Lower leg skin (tissue), 4 donors: ENCODE measurements at regions not wholly inside any gene's neighbourhood (a gene's known extent, or its start where the extent isn't known, plus 50 kb on each side); places are given as distances from the start of the nearest gene placed in this dataset.

Source experiments
- DNase-seq, 2 donors: peaks; one replicate each; pipeline ENCODE4 v3.0.0-alpha.2; 2019; ENCODE audit warnings: low spot score in 2 of 2
- H3K4me3 ChIP-seq: fragments of 200-600 bp; sonication (generic); 2 replicates; pipeline ENCODE4 v1.5.1; 2017; ENCODE audit warnings: mild to moderate bottlenecking, low read depth; ENCODE audit not compliant: poor library complexity, severe bottlenecking
- CTCF ChIP-seq, 3 donors: fragments of 450-650 bp; IDR thresholded peaks; one replicate each; pipeline ENCODE4 v1.5.1; 2016; ENCODE audit warnings: antibody characterized with exemption in 3 of 3, mild to moderate bottlenecking in 3 of 3, moderate library complexity in 2 of 3
- POLR2A ChIP-seq, 2 donors: fragments of 450-650 bp; IDR thresholded peaks; one replicate each; pipeline ENCODE4 v1.6.1; 2016 to 2017; ENCODE audit warnings: antibody characterized with exemption in 2 of 2, mild to moderate bottlenecking in 1 of 2, moderate library complexity in 1 of 2
- WGBS, 2 donors: methylation state at CpG; one replicate each; pipeline ENCODE4 v1.1.5; 2018; 5-methylcytosine and 5-hydroxymethylcytosine counted together
- intact Hi-C: fragments of 100-400 bp; cut with DNase I; formaldehyde crosslinking; loops from one replicate; pipeline ENCODE4 v1.15.0; 2023; ENCODE audit warnings: low total_unique reads

DNA sequence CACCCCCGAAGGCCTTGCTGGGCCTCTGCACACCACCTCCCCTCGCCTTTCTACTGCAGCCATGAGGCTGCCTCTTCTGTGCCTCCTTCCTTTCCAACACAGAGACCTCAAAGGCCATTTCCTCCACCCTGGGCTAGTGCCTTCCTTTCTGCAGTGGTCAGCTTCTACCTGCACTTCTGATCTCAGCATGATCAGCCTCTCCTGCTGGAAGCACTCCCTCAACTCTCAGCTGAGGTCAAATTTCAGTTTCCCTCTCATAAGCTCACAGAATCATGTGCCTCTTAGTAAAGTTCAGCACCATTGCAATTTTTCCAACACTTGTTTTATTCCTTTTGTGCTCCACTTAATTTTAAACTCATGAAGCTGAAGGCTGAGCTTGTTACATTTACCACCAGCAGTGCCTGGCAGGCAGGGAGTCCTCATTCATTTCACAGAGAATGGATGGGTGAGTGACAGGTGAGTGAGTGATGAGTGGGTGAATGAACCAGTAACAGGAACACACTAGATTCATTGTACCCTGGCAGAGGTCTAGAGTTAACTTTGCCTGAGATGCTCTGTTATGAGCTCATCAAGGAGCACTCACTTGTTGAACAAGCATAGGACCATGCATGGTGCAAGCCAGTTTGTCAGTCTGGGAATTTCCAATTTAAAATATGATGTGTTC, 124.0 kb upstream of the PRSS58 start:
- TF ChIP-seq POLR2A (IDR thresholded peaks at IDR 0.05), result no peak
- TF ChIP-seq CTCF (IDR thresholded peaks at IDR 0.05), result no peak
- intact Hi-C loops, result no loop called here
- no peak overlapping the region for H3K4me3 ChIP-seq
- 85 to 86% methylated on average over 2 of the region's 2 CpGs for WGBS, 2 donors
- DNase-seq, result no peak

GRCh38 chr7:142380069-142380468, 122.2 kb upstream of the PRSS58 start:
- intact Hi-C loops, result no loop called here
- TF ChIP-seq POLR2A (IDR thresholded peaks at IDR 0.05) (no peak), CTCF (IDR thresholded peaks at IDR 0.05) (no peak)
- no peak for DNase-seq
- 60 to 73% methylated on average over 3 of the region's 3 CpGs for WGBS, 2 donors
- no peak overlapping the region for H3K4me3 ChIP-seq

- 84 to 88% methylated on average over 6 of the region's 6 CpGs for WGBS, 2 donors
- no peak overlapping the region for H3K4me3 ChIP-seq
- no peak for DNase-seq
- intact Hi-C loops, result no loop called here
- TF ChIP-seq POLR2A (IDR thresholded peaks at IDR 0.05) (no peak), CTCF (IDR thresholded peaks at IDR 0.05) (no peak)
These were observed 121.5 kb upstream of the PRSS58 start for GRCh38 chr7:142379201-142379885.

DNA sequence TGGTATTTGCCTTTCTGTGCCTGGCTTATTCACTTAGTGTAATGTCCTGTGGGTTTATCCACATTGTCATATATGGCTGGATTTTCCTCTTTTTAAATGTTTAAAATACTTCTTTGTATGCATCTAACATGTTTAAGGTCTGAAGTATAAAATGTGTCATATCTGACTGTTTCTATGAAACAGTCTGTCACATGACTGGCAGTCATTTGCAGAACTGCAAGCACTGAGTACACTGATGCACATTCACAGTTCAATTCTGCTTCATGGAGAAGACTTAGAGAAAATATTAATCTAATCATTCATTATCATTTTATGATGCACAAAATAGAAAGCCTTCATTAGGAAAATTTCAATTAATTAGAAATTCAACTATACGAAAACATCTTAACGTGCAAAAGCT, 119.7 kb upstream of the PRSS58 start:
- TF ChIP-seq POLR2A (IDR thresholded peaks at IDR 0.05), result no peak
- no peak for TF ChIP-seq CTCF (IDR thresholded peaks at IDR 0.05)
- intact Hi-C loops, result no loop called here
- H3K4me3 ChIP-seq, result no peak overlapping the region
- DNase-seq, result no peak
- 93 to 94% methylated on average over 2 of the region's 2 CpGs for WGBS, 2 donors

- TF ChIP-seq POLR2A (IDR thresholded peaks at IDR 0.05) (no peak), CTCF (IDR thresholded peaks at IDR 0.05) (no peak)
- DNase-seq, result peak in 1 of 2 donors; percentile 70
- intact Hi-C loops, result no loop called here
- H3K4me3 ChIP-seq, result no peak overlapping the region
- WGBS, 2 donors, result 63 to 66% methylated on average over 6 of the region's 6 CpGs
These were observed 118.6 kb upstream of the PRSS58 start for GRCh38 chr7:142376356-142376997.
